ENCODE measurements at regions not wholly inside any gene's neighbourhood (a gene's known extent, or its start where the extent isn't known, plus 50 kb on each side); places are given as distances from the start of the nearest gene placed in this dataset.

GRCh38 chr1:233473549-233474204, 140.2 kb upstream of the KCNK1 start:
- TF ChIP-seq CTCF (IDR thresholded peaks at IDR 0.05) (no peak), POLR2A (IDR thresholded peaks at IDR 0.05) (no peak)

Data from body of pancreas (tissue), 4 donors.